ENCODE measurements at regions not wholly inside any gene's neighbourhood (a gene's known extent, or its start where the extent isn't known, plus 50 kb on each side); places are given as distances from the start of the nearest gene placed in this dataset.

DNA sequence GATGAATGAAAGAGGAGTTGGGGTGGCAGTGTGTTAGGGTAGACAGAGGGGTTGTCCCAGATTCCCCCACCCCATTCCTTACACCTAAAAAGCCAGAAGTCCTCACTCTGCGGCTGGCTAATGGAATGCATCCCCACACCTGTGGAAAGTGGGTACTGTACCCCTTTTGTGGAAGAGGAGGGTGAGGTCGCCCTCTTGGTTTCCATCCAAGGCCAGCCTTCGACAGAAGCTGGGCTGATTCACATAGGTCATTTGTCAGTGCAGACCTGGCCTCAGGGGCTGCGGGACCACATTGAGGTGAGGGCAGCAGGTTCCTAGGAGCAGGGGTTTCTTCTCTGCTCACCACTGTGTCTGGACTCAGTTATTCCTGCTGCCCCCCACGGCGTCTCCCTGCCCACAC is 671.6 kb downstream of the MATN1 start (continued):
- TF ChIP-seq, protein P1, sequence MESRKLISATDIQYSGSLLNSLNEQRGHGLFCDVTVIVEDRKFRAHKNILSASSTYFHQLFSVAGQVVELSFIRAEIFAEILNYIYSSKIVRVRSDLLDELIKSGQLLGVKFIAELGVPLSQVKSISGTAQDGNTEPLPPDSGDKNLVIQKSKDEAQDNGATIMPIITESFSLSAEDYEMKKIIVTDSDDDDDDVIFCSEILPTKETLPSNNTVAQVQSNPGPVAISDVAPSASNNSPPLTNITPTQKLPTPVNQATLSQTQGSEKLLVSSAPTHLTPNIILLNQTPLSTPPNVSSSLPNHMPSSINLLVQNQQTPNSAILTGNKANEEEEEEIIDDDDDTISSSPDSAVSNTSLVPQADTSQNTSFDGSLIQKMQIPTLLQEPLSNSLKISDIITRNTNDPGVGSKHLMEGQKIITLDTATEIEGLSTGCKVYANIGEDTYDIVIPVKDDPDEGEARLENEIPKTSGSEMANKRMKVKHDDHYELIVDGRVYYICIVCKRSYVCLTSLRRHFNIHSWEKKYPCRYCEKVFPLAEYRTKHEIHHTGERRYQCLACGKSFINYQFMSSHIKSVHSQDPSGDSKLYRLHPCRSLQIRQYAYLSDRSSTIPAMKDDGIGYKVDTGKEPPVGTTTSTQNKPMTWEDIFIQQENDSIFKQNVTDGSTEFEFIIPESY (IDR thresholded peaks at IDR 0.05; ENCODE audit: extremely low read depth, insufficient replicate concordance, low read length): no peak
- TF ChIP-seq SRF (IDR thresholded peaks at IDR 0.05; ENCODE audit: low read depth) (no peak), CBX3 (IDR thresholded peaks at IDR 0.05; ENCODE audit: low read depth) (no peak)

- Histone ChIP-seq H3K4me1 (ENCODE audit: control insufficient read depth in 1 of 2, insufficient read depth in 2 of 2, low read length in 2 of 2) (no peaks in the 10 kb centered on the region), H3K4me2 (ENCODE audit: low read length) (no peak overlapping the region), H3K27me3 (ENCODE audit: insufficient read depth, low read length) (peaks cover 53% of the 10 kb centered on the region), H2AFZ (ENCODE audit: low read depth, low read length, poor library complexity, severe bottlenecking) (no peak overlapping the region), H3K36me3 (ENCODE audit: control insufficient read depth in 1 of 2, insufficient read depth in 2 of 2, low read length in 2 of 2) (no peaks in the 10 kb centered on the region), H4K20me1 (ENCODE audit: insufficient read depth) (no peaks in the 10 kb centered on the region), H3K79me2 (ENCODE audit: insufficient read depth, low read length) (no peaks in the 10 kb centered on the region), H3K27ac (ENCODE audit: low read depth, low read length) (no peak overlapping the region), H3K9ac (ENCODE audit: low read length) (no peak overlapping the region), H3K4me3 (replicated peaks in 1 of 2; ENCODE audit: low read depth in 1 of 2, low read length in 2 of 2) (no peak overlapping the region), H3K9me2 (ENCODE audit: insufficient read depth) (no peaks in the 10 kb centered on the region), H3K9me3 (ENCODE audit: control insufficient read depth in 1 of 2, insufficient read depth in 1 of 2, low read depth in 1 of 2, low read length in 2 of 2) (no peaks in the 10 kb centered on the region)
- no TSS peak for BruUV-seq (replicated peaks)
- ATAC-seq (no peak), DNase-seq (ENCODE audit: low read depth, low spot score) (no peak)
- ChIA-PET POLR2A (no interaction called here), CTCF (no interaction called here), RAD21 (ENCODE audit: low non-redundant PET in 1 of 2, low total read pairs in 2 of 2, uncharacterized antibody in 2 of 2, unreplicated experiment in 2 of 2) (no interaction called here)
- TF ChIP-seq SP1 (IDR thresholded peaks at IDR 0.05; ENCODE audit: low read depth) (no peak), ZFX (IDR thresholded peaks at IDR 0.05) (no peak), CBX3 (IDR thresholded peaks at IDR 0.05; ENCODE audit: low read depth) (no peak), EGR1 (IDR thresholded peaks at IDR 0.05; ENCODE audit: low read depth) (no peak), POLR2A (IDR thresholded peaks at IDR 0.05; ENCODE audit: borderline replicate concordance, extremely low read depth, insufficient read depth, insufficient read length) (no peak), REST (IDR thresholded peaks at IDR 0.05; ENCODE audit: low read depth) (no peak), RAD21 (IDR thresholded peaks at IDR 0.05; ENCODE audit: low read depth) (no peak), POLR2AphosphoS5 (IDR thresholded peaks at IDR 0.05; ENCODE audit: low read depth, low read length) (no peak), ZNF274 (IDR thresholded peaks at IDR 0.05; ENCODE audit: low read depth, low read length) (no peak)
- TF ChIP-seq, protein P2, sequence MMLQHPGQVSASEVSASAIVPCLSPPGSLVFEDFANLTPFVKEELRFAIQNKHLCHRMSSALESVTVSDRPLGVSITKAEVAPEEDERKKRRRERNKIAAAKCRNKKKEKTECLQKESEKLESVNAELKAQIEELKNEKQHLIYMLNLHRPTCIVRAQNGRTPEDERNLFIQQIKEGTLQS (IDR thresholded peaks at IDR 0.05): no peak
- intact Hi-C loops (cut with micrococcal nuclease): no loop called here
Observed at GRCh38 chr1:30049748-30050296, 673.6 kb downstream of the MATN1 start.

Measured in HCT116 (cell line).